ENCODE measurements at regions not wholly inside any gene's neighbourhood (a gene's known extent, or its start where the extent isn't known, plus 50 kb on each side); places are given as distances from the start of the nearest gene placed in this dataset.

DNA sequence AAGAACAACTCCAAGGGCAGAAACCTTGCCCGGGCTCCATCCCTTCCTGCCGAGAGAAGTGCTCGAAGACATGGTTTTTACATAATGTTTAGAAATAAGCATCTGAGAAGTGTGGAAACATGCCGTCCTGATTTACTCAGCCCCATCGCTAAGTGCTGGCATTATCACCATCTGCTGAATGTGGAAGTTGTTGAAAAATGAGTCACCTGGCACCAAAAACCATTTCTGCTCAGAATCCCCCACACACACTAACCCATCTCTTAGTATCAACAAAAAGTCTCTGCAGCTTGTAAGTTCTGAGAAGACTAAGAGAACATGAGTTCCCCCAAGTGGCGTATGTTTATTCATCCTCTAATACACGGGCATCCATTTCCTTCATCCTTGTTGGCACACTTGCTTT, 51.0 kb upstream of the ARL8B start:
- no peak for DNase-seq

DNA sequence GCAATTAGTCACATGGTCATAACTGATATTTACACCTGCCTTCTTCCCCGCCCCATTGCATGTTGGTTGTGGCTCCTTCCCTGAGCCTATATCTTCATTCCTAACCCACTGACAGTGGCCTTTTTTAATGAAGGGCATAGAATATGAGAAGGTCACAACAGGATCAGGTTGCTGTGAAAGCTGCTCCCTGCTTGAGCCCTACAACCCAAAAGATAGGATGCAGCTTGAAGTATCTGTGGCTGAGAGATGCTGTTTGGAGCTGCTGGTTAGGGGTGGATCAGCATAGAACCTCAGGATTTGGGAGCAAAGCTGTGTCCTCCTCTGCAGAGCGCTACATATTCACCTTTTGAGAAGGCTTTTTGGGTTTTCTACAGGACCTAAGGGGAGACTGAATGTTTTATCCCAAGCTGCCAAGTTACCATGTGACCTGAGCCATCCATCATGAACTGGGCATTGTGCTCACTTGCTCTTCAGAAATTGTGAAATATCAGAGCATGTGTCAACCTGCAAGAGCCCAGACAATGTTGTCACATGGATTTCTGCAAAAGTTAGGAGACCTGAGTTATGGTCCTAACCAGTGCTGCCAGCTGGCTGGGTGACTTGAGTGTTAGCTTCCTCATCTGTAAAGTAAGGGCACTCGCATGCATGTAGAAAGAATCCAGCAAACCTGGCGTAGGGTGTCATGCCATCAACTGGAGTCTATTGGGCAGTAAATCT, 49.8 kb upstream of the ARL8B start:
- no peak for DNase-seq

All from activated T-cell treated with anti-CD3 and anti-CD28 coated beads for 4 hours (primary cell).